Caco-2 (cell line): ENCODE measurements at regions not wholly inside any gene's neighbourhood (a gene's known extent, or its start where the extent isn't known, plus 50 kb on each side); places are given as distances from the start of the nearest gene placed in this dataset.

Experiments used
- BruUV-seq: library from RNA; stranded (reverse); fragments of 400-500 nt; replicated peaks from 2 replicates; lab custom pipeline; 2021; lab: Mats Ljungman, UMichigan
- CTCF ChIA-PET: fragments of 300-600 bp; sonication (Branson Sonifier 250); formaldehyde crosslinking; loops from one replicate; lab custom pipeline; 2022; ENCODE audit warnings: antibody characterized with exemption; lab: Charles Lee
- POLR2A ChIA-PET: fragments of 300-600 bp; sonication (Branson Sonifier 250); formaldehyde crosslinking; loops from one replicate; lab custom pipeline; 2022; ENCODE audit warnings: antibody characterized with exemption; lab: Charles Lee
- DNase-seq, 2 experiments: peaks; one replicate each; pipeline versions ENCODE4 v3.0.0 to v3.0.0-alpha.2; 2020 to 2022
- H3K27me3 ChIP-seq: replicated peaks from 2 replicates; pipeline ENCODE4 v1.6.0; 2011; ENCODE audit warnings: low read length; ENCODE audit not compliant: control insufficient read depth, insufficient read depth
- H3K36me3 ChIP-seq: 2 replicates; pipeline ENCODE4 v1.5.1; 2011; ENCODE audit warnings: low read length; ENCODE audit not compliant: control insufficient read depth, insufficient read depth
- H3K4me1 ChIP-seq: fragments of 250-450 bp; sonication (Bioruptor Pico); 2 replicates; pipeline ENCODE4 v1.5.1; 2020; ENCODE audit warnings: mild to moderate bottlenecking
- H3K4me3 ChIP-seq: 2 replicates; pipeline ENCODE4 v1.5.1; 2011; ENCODE audit warnings: low read depth, mild to moderate bottlenecking, control low read depth, low read length
- H3K9me3 ChIP-seq: fragments of 250-450 bp; sonication (Bioruptor Pico); 2 replicates; pipeline ENCODE4 v1.5.1; 2020; ENCODE audit warnings: mild to moderate bottlenecking, moderate library complexity
- H3K27ac Mint-ChIP-seq: one replicate; pipeline ENCODE4 v1.8.0; 2022; ENCODE audit warnings: mixed read lengths; ENCODE audit not compliant: unreplicated experiment
- H3K27me3 Mint-ChIP-seq: one replicate; pipeline ENCODE4 v1.8.0; 2022; ENCODE audit warnings: mixed read lengths; ENCODE audit not compliant: insufficient read depth, unreplicated experiment
- H3K36me3 Mint-ChIP-seq: one replicate; pipeline ENCODE4 v1.8.0; 2022; ENCODE audit warnings: mild to moderate bottlenecking, mixed read lengths; ENCODE audit not compliant: insufficient read depth, unreplicated experiment
- H3K4me1 Mint-ChIP-seq: one replicate; pipeline ENCODE4 v1.8.0; 2022; ENCODE audit warnings: low read depth, mixed read lengths; ENCODE audit not compliant: unreplicated experiment
- H3K4me3 Mint-ChIP-seq: one replicate; pipeline ENCODE4 v1.8.0; 2022; ENCODE audit warnings: mild to moderate bottlenecking, moderate library complexity, mixed read lengths; ENCODE audit not compliant: unreplicated experiment
- H3K9me3 Mint-ChIP-seq: one replicate; pipeline ENCODE4 v1.8.0; 2022; ENCODE audit warnings: mixed read lengths; ENCODE audit not compliant: unreplicated experiment
- CTCF ChIP-seq, 2 experiments: fragments of 200-600 bp in 1 of 2; IDR thresholded peaks; 1 replicate in 1 of 2; 2 replicates in 1 of 2; pipeline versions ENCODE4 v1.5.1 to v1.8.0; 2011 to 2022; ENCODE audit warnings: antibody characterized with exemption in 1 of 2, control low read depth in 1 of 2, inconsistent platforms in 1 of 2, low read depth in 1 of 2, low read length in 1 of 2, mild to moderate bottlenecking in 1 of 2, moderate library complexity in 1 of 2; ENCODE audit not compliant: insufficient read depth in 1 of 2, severe bottlenecking in 1 of 2, unreplicated experiment in 1 of 2
- intact Hi-C: fragments of 100-400 bp; cut with micrococcal nuclease; formaldehyde crosslinking; loops from one replicate; pipeline ENCODE4 v1.10.0; 2022; ENCODE audit not compliant: unreplicated experiment

DNA sequence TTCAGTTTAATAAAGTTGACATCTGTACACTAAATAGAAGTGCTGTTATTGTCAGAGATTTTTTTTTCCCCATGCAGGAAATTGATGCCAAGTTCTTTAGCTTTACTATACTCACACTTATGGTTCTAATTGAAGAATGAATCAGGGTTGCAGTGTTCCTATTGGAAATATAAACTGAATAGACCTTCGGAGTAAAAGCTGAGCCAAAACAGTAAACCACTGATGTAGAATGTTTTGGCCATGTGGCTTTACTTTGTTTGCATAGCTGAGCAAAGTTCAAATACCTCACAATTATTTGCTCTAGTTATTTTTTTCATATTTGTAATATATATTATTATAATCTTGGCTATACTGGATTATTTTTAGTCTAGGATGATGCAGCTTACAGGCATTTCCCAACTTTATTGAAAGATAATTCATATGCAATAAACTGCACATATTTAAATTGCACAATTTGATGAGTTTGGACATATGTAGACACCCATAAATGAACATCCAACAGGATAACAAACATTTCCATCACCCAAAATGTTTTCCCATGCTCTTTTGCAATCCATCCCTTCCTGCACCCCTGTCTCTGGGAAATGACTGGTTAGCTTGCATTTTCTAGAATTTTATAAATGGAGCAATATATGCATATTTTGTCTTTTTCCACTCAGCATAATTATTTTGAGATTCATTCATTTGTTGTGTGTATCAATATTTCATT is 105.8 kb upstream of the NOX3 start:
- no peak for DNase-seq
- TF ChIP-seq CTCF (IDR thresholded peaks at IDR 0.05; ENCODE audit: insufficient read depth in 1 of 2, low read depth in 1 of 2, low read length in 1 of 2, severe bottlenecking in 1 of 2, unreplicated experiment in 1 of 2), result no peak
- no TSS peak for BruUV-seq
- intact Hi-C loops, result no loop called here
- no peaks in the 10 kb centered on the region for H3K36me3 ChIP-seq
- no peaks in the 10 kb centered on the region for H3K9me3 ChIP-seq
- no peaks in the 10 kb centered on the region for H3K27me3 Mint-ChIP-seq
- H3K4me3 ChIP-seq, result no peak overlapping the region
- H3K4me1 Mint-ChIP-seq, result no peaks in the 10 kb centered on the region
- no peak overlapping the region for H3K27ac Mint-ChIP-seq
- no peaks in the 10 kb centered on the region for H3K4me1 ChIP-seq
- peaks cover 10% of the 10 kb centered on the region for H3K9me3 Mint-ChIP-seq
- no peaks in the 10 kb centered on the region for H3K36me3 Mint-ChIP-seq
- ChIA-PET CTCF (no interaction called here), POLR2A (no interaction called here)
- no peak overlapping the region for H3K4me3 Mint-ChIP-seq
- H3K27me3 ChIP-seq, result no peaks in the 10 kb centered on the region

DNA sequence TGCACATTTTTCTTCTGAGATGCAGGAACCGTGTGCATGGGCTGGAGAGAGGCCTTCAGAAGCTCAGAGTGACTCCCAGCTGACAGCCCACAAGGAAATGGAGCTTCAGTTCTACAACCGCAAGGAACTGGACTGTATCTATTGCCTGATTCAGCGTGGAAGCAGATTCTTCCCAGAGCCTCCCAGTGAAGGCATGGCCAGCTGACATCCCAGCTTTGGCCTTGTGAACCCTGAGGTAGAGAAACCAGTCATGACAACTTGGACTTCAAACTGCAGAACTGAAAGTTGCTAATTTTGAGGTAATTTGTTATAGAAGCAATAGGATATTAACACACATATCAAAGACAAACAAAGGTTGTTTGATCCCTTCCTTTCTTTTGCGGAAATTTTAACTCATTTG is 94.3 kb upstream of the NOX3 start:
- peaks cover 6% of the 10 kb centered on the region for H3K4me1 Mint-ChIP-seq
- Histone ChIP-seq H3K4me1 (no peaks in the 10 kb centered on the region; the same call in 1 of the 2 replicates), H3K36me3 (no peaks in the 10 kb centered on the region), H3K4me3 (no peak overlapping the region), H3K27me3 (no peaks in the 10 kb centered on the region), H3K9me3 (no peaks in the 10 kb centered on the region)
- no peak overlapping the region for H3K27ac Mint-ChIP-seq
- no peaks in the 10 kb centered on the region for H3K27me3 Mint-ChIP-seq
- no TSS peak for BruUV-seq
- intact Hi-C loops, result no loop called here
- POLR2A ChIA-PET, result no interaction called here
- H3K36me3 Mint-ChIP-seq, result no peaks in the 10 kb centered on the region
- CTCF ChIA-PET, result no interaction called here
- TF ChIP-seq CTCF (IDR thresholded peaks at IDR 0.05; ENCODE audit: insufficient read depth in 1 of 2, low read depth in 1 of 2, low read length in 1 of 2, severe bottlenecking in 1 of 2, unreplicated experiment in 1 of 2), result no peak
- DNase-seq, result no peak
- H3K4me3 Mint-ChIP-seq, result no peak overlapping the region
- H3K9me3 Mint-ChIP-seq, result peaks cover 10% of the 10 kb centered on the region

- Mint-ChIP-seq H3K36me3 (no peaks in the 10 kb centered on the region), H3K27me3 (no peaks in the 10 kb centered on the region), H3K9me3 (peaks cover 10% of the 10 kb centered on the region), H3K4me1 (peaks cover 6% of the 10 kb centered on the region), H3K27ac (no peak overlapping the region), H3K4me3 (no peak overlapping the region)
- ChIA-PET POLR2A (no interaction called here), CTCF (no interaction called here)
- Histone ChIP-seq H3K9me3 (no peaks in the 10 kb centered on the region), H3K4me3 (no peak overlapping the region), H3K27me3 (no peaks in the 10 kb centered on the region), H3K4me1 (no peaks in the 10 kb centered on the region; the same call in 1 of the 2 replicates), H3K36me3 (no peaks in the 10 kb centered on the region)
- no TSS peak for BruUV-seq
- TF ChIP-seq CTCF (IDR thresholded peaks at IDR 0.05; ENCODE audit: insufficient read depth in 1 of 2, low read depth in 1 of 2, low read length in 1 of 2, severe bottlenecking in 1 of 2, unreplicated experiment in 1 of 2), result no peak
- no peak for DNase-seq
- intact Hi-C loops, result no loop called here
Observed at GRCh38 chr6:155549028-155549798, 93.6 kb upstream of the NOX3 start.
